Heart right ventricle (tissue), 16 donors: ENCODE measurements at regions not wholly inside any gene's neighbourhood (a gene's known extent, or its start where the extent isn't known, plus 50 kb on each side); places are given as distances from the start of the nearest gene placed in this dataset.
"Not testable (repeated sequence)": the region's sequence is repeated elsewhere in the genome, so short reads cannot be mapped to it uniquely, and the experiment has no call there.

Source experiments
- ATAC-seq, 8 donors: fragments of 200-7000 bp; cut with Tn5 transposase; one replicate each; pipeline ENCODE4 v1.9.1; 2020; ENCODE audit warnings: mild to moderate bottlenecking in 8 of 8, moderate library complexity in 8 of 8, moderate number of reproducible peaks in 1 of 8
- DNase-seq, 2 donors: peaks; one replicate each; pipeline ENCODE4 v3.0.0-alpha.2; 2020
- H3K27ac ChIP-seq, 10 donors: fragments of 200-600 bp; sonication (generic) in 2 of 10; one replicate each; pipeline versions ENCODE4 v1.5.0 to v1.8.0; 2020 to 2022; ENCODE audit warnings: mild to moderate bottlenecking in 3 of 10
- H3K27me3 ChIP-seq, 7 donors: fragments of 200-600 bp; one replicate each; pipeline ENCODE4 v1.8.0; 2021 to 2022; ENCODE audit warnings: mild to moderate bottlenecking in 2 of 7
- H3K36me3 ChIP-seq, 9 donors: fragments of 200-600 bp; sonication (generic) in 1 of 9; one replicate each; pipeline versions ENCODE4 v1.5.0 to v1.8.0; 2020 to 2022; ENCODE audit warnings: mild to moderate bottlenecking in 2 of 9
- H3K4me1 ChIP-seq, 9 donors: fragments of 200-600 bp; sonication (generic) in 1 of 9; one replicate each; pipeline versions ENCODE4 v1.5.0 to v1.8.0; 2020 to 2022; ENCODE audit warnings: mild to moderate bottlenecking in 4 of 9
- H3K4me3 ChIP-seq, 10 donors: fragments of 200-600 bp; sonication (generic) in 2 of 10; one replicate each; pipeline versions ENCODE4 v1.5.0 to v1.8.0; 2020 to 2022; ENCODE audit warnings: mild to moderate bottlenecking in 7 of 10, moderate library complexity in 2 of 10
- H3K9me3 ChIP-seq, 11 donors: fragments of 200-600 bp in 10 of 11; sonication (generic) in 2 of 11; one replicate each; pipeline versions ENCODE4 v1.5.0 to v1.8.0; 2013 to 2022; ENCODE audit warnings: mild to moderate bottlenecking in 2 of 11, control low read depth in 1 of 11, moderate library complexity in 1 of 11
- WGBS, 2 donors: extraction: QIAGEN DNeasy Blood & Tissue Kit; methylation state at CpG; one replicate each; pipeline ENCODE4 v1.1.7; 2013; ENCODE audit warnings: inconsistent platforms in 1 of 2; 5-methylcytosine and 5-hydroxymethylcytosine counted together
- intact Hi-C, 10 donors: fragments of 100-400 bp; cut with DNase I; formaldehyde crosslinking; loops; one replicate each; pipeline versions ENCODE4 v1.11.1 to v1.14.2; 2022
- TF ChIP-seq, protein P1 (sequence below), 9 donors: fragments of 200-600 bp; sonication (generic) in 2 of 9; IDR thresholded peaks; one replicate each; pipeline versions ENCODE4 v1.5.0 to v1.8.0; 2021 to 2022; ENCODE audit warnings: antibody characterized with exemption in 9 of 9, mild to moderate bottlenecking in 5 of 9, moderate library complexity in 1 of 9
- donor health status: Arrhythmogenic right ventricular cardiomyopathy.
- donor health status: ischemic (EF 13 %, LVEDD 7.1; RV severe dilation, severe dysfunction).
- donor health status: healthy with polysubstance abuse.
- donor health status: DM: no; HTN: yes; CAD: no.
- donor health status: DM: no; HTN: no; CAD: no.
- donor health status: ischemic (EF 25% LVEDD 6.9; RV normal size, moderate dysfunction).
- donor health status: ischemic (EF 25% LVEDD 5.7; RV mildly dilated, moderate dysfunction).
- donor health status: healthy.
- donor health status: DM: yes; HTN: yes; CAD: no.
- donor health status: Ischemic cardiomyopathy.
- donor health status: ischemic (EF 35%, LVEDD 5.7; RV mildly dilated, moderate dysfunction).
- donor health status: nonischemic (EF 11% LVEDD 7.7; RV severe dilation, severe dysfunction).
- donor health status: DM: yes; HTN: yes; CAD: no.
- donor health status: PGD.
- donor health status: ischemic (EF 29% LVEDD 5.4; RV normal size, mild dysfunction).
- donor health status: nonischemic (EF 23%, LVEDD 6.1; RV moderate dilation, normal function).

DNA sequence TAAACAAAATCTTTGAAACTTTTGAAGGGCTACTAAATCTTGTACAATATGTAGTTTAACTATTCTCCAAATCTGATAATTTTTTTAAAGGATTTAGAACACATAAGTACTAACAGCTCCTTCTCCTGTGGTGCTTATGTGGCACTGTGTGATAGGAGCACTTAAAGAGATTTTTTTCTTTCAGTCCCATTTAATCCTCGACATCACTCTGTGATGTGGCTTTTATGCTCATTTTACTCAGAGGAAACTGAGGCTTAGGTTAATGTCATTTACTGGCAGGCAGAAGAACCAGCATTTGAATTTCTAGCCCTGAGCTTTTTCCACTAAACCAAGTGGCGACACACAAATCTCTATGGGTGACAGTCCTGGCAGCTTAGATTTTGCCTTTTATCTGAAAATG is 92.4 kb downstream of the SAMD9 start:
- DNase-seq (no peak), ATAC-seq (no peak)
- WGBS, 2 donors, result 89 to 90% methylated on average over 2 of the region's 2 CpGs
- no peaks in the 10 kb centered on the region for H3K4me1 ChIP-seq
- no peaks in the 10 kb centered on the region for H3K27me3 ChIP-seq
- TF ChIP-seq, protein P1, sequence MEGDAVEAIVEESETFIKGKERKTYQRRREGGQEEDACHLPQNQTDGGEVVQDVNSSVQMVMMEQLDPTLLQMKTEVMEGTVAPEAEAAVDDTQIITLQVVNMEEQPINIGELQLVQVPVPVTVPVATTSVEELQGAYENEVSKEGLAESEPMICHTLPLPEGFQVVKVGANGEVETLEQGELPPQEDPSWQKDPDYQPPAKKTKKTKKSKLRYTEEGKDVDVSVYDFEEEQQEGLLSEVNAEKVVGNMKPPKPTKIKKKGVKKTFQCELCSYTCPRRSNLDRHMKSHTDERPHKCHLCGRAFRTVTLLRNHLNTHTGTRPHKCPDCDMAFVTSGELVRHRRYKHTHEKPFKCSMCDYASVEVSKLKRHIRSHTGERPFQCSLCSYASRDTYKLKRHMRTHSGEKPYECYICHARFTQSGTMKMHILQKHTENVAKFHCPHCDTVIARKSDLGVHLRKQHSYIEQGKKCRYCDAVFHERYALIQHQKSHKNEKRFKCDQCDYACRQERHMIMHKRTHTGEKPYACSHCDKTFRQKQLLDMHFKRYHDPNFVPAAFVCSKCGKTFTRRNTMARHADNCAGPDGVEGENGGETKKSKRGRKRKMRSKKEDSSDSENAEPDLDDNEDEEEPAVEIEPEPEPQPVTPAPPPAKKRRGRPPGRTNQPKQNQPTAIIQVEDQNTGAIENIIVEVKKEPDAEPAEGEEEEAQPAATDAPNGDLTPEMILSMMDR (IDR thresholded peaks at IDR 0.05), result no peak
- H3K27ac ChIP-seq, result no peak overlapping the region
- H3K9me3 ChIP-seq, result peaks cover 0 to 6% (median 0%) of the 10 kb centered on the region in 11 donors
- no peaks in the 10 kb centered on the region for H3K36me3 ChIP-seq
- no peak overlapping the region for H3K4me3 ChIP-seq
- intact Hi-C loops, result no loop called here

DNA sequence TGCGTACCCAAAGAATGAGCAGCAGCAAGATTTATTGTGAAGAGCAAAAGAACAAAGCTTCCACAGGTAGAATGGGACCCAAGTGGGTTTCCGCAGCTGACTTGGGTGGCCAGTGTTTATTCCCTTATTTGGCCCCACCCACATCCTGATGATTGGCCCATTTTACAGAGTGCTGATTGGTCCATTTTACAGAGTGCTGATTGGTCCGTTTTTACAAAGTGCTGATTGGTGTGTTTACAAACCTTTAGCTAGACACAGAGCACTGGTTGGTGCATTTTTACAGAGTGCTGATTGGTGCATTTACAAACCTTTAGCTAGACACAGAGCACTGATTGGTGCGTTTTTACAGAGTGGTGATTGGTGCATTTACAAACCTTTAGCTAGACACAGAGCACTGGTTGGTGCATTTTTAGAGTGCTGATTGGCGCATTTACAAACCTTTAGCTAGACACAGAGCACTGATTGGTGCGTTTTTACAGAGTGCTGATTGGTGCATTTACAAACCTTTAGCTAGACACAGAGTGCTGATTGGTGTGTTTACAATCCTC is 94.8 kb downstream of the SAMD9 start:
- H3K27me3 ChIP-seq, H3K9me3 ChIP-seq, ATAC-seq, H3K36me3 ChIP-seq, H3K27ac ChIP-seq, H3K4me3 ChIP-seq, H3K4me1 ChIP-seq, intact Hi-C loops, DNase-seq: not testable (repeated sequence)
- WGBS, 2 donors, result 97% methylated on average over 6 of the region's 6 CpGs

DNA sequence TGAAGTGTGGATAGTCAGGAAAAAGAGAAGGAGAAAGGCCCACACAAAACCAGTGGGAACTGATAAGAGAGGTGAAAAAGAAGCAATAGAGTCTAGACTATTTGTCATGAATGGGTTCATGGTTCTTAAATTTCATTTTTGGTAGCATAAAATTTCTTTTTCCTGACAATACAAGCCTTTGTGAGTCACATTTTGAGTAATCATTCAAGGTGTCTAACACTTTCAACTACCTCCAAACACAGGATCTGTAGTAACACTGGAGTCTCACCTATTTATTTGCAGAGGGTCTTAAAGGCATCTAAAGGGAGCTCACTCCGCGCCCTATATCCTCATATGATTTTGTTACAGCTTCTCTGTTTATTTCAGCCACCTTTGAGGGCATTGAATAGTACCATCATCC is 96.0 kb downstream of the SAMD9 start:
- no peak overlapping the region for H3K27ac ChIP-seq
- peaks cover 0 to 5% (median under 1%) of the 10 kb centered on the region in 9 donors for H3K4me1 ChIP-seq
- no peaks in the 10 kb centered on the region for H3K36me3 ChIP-seq
- DNase-seq, result no peak
- H3K9me3 ChIP-seq, result peaks cover 0 to 6% (median 0%) of the 10 kb centered on the region in 11 donors
- no peak overlapping the region for H3K4me3 ChIP-seq
- TF ChIP-seq, protein P1 (IDR thresholded peaks at IDR 0.05), result no peak
- H3K27me3 ChIP-seq, result no peaks in the 10 kb centered on the region
- 72 to 100% methylated on average over 2 of the region's 2 CpGs for WGBS, 2 donors
- intact Hi-C loops, result no loop called here
- ATAC-seq, result no peak

DNA sequence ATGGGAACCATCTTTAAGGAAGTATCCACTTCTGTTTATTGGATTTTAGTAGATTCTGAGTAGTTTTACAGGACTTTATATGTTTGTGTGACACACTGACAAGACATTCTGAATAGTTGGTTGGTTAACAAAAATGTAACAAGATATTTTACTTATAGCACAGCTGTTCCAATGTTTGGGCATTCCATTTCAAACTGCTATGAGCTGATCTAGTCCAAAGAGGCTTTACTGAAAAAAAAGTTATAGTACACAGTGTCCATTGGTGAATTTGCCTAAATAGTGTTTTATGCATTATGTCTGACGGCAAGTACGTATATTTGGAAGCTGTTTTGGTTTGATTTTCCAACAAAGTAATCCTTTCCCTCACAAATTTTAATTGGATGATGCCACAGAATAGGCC is 99.1 kb downstream of the SAMD9 start:
- intact Hi-C loops, result loop anchor here in 1 of 10 donors (5.0 kb wide), 1 partner anchor 99 kb away; the partner anchor contains the start of gene SAMD9
- TF ChIP-seq, protein P1 (IDR thresholded peaks at IDR 0.05), result no peak
- no peak for DNase-seq
- H3K4me3 ChIP-seq, result no peak overlapping the region
- ATAC-seq, result no peak
- peaks cover 0 to 34% (median 22%) of the 10 kb centered on the region in 9 donors for H3K4me1 ChIP-seq
- no peak overlapping the region for H3K27ac ChIP-seq
- 94 to 96% methylated on average over 2 of the region's 2 CpGs for WGBS, 2 donors
- no peaks in the 10 kb centered on the region for H3K36me3 ChIP-seq
- H3K9me3 ChIP-seq, result peaks cover 0 to 6% (median 0%) of the 10 kb centered on the region in 11 donors
- no peaks in the 10 kb centered on the region for H3K27me3 ChIP-seq

DNA sequence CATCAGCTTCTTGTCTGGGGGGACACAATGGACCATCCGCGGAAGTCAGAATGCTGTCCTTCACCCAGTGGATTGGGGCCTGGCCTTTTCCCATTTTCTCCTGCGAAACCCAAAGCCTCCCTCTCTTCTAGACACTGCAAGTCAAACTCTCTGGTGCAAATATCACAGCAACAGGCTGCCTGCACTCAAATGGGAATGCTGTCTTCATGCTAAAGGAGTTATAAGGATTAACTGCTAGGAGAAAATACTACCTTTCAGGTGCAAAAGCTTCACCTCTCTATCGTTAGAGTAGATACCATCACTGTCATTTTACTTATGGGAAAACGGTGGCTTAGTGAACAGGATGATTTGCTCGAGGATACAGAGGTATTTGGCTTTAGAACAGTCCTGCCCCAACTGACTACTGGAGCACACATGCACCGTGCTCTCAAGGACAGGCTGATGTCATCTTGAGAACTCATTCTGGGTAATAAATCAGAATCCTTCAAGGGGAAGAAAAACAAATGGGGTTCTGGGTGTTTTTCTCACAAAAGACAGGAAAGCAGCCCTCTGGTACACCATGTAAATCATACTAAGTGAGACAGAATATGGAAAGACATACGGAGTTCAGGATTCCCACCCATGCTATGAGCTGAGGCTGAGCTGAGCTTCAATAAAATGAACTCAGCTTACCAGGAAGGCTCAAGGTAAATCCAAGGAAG is 100.9 kb downstream of the SAMD9 start:
- TF ChIP-seq, protein P1 (IDR thresholded peaks at IDR 0.05), result no peak
- no peak for ATAC-seq
- 60 to 62% methylated on average over 8 of the region's 8 CpGs for WGBS, 2 donors
- Histone ChIP-seq H3K4me1 (peaks cover 0 to 34% (median 22%) of the 10 kb centered on the region in 9 donors), H3K27me3 (no peaks in the 10 kb centered on the region), H3K27ac (peak overlapping the region in 5 of 10 donors; percentile 34 to 70 (median 59)), H3K9me3 (no peaks in the 10 kb centered on the region), H3K4me3 (no peak overlapping the region), H3K36me3 (no peaks in the 10 kb centered on the region)
- DNase-seq, result no peak
- intact Hi-C loops, result loop anchor here in 1 of 10 donors (5.0 kb wide), 1 partner anchor 100 kb away; the partner anchor contains the start of gene SAMD9
